HEK293 (cell line): ENCODE measurements at regions not wholly inside any gene's neighbourhood (a gene's known extent, or its start where the extent isn't known, plus 50 kb on each side); places are given as distances from the start of the nearest gene placed in this dataset.

Source experiments
- KLF9 ChIP-seq: fragments of 450-650 bp; formaldehyde crosslinking; IDR thresholded peaks from 2 replicates; pipeline ENCODE4 v1.5.1; 2016; ENCODE audit warnings: missing biosample characterization, missing genetic modification characterization, low read depth
- MYNN ChIP-seq: fragments of 450-650 bp; formaldehyde crosslinking; IDR thresholded peaks from 2 replicates; pipeline ENCODE4 v1.5.1; 2016; ENCODE audit warnings: missing biosample characterization, missing genetic modification characterization, borderline replicate concordance
- SCRT1 ChIP-seq: fragments of 450-650 bp; formaldehyde crosslinking; IDR thresholded peaks from 2 replicates; pipeline ENCODE4 v1.5.1; 2016; ENCODE audit warnings: missing biosample characterization, missing genetic modification characterization, borderline replicate concordance
- ZNF10 ChIP-seq: fragments of 450-650 bp; formaldehyde crosslinking; IDR thresholded peaks from 2 replicates; pipeline ENCODE4 v1.5.1; 2017; ENCODE audit warnings: missing biosample characterization, missing genetic modification characterization
- ZNF121 ChIP-seq: fragments of 450-650 bp; formaldehyde crosslinking; IDR thresholded peaks from 2 replicates; pipeline ENCODE4 v1.5.1; 2016; ENCODE audit warnings: missing biosample characterization, missing genetic modification characterization
- ZNF146 ChIP-seq: fragments of 450-650 bp; formaldehyde crosslinking; IDR thresholded peaks from 2 replicates; pipeline ENCODE4 v1.5.1; 2016; ENCODE audit warnings: missing biosample characterization, missing genetic modification characterization
- ZNF350 ChIP-seq: fragments of 450-650 bp; formaldehyde crosslinking; IDR thresholded peaks from 2 replicates; pipeline ENCODE4 v1.5.0; 2017; ENCODE audit warnings: missing biosample characterization, mild to moderate bottlenecking, missing genetic modification characterization
- ZNF433 ChIP-seq: fragments of 450-650 bp; formaldehyde crosslinking; IDR thresholded peaks from 2 replicates; pipeline ENCODE4 v1.5.1; 2016; ENCODE audit warnings: missing biosample characterization, missing genetic modification characterization, low read depth
- ZNF555 ChIP-seq: fragments of 450-650 bp; formaldehyde crosslinking; conservative IDR thresholded peaks from 2 replicates; pipeline ENCODE4 v1.5.1; 2017; ENCODE audit warnings: missing biosample characterization, mild to moderate bottlenecking, missing genetic modification characterization, inconsistent platforms
- TF ChIP-seq, protein P1 (sequence below): fragments of 450-650 bp; formaldehyde crosslinking; IDR thresholded peaks from 2 replicates; pipeline ENCODE4 v1.5.1; 2016; ENCODE audit warnings: missing biosample characterization, missing genetic modification characterization
- TF ChIP-seq, protein P2 (sequence below): fragments of 450-650 bp; formaldehyde crosslinking; IDR thresholded peaks from 2 replicates; pipeline ENCODE4 v1.5.1; 2016; ENCODE audit warnings: missing biosample characterization, missing genetic modification characterization
- TF ChIP-seq, protein P3 (sequence below): fragments of 450-650 bp; formaldehyde crosslinking; IDR thresholded peaks from 2 replicates; pipeline ENCODE4 v1.5.1; 2016; ENCODE audit warnings: missing biosample characterization, missing genetic modification characterization

DNA sequence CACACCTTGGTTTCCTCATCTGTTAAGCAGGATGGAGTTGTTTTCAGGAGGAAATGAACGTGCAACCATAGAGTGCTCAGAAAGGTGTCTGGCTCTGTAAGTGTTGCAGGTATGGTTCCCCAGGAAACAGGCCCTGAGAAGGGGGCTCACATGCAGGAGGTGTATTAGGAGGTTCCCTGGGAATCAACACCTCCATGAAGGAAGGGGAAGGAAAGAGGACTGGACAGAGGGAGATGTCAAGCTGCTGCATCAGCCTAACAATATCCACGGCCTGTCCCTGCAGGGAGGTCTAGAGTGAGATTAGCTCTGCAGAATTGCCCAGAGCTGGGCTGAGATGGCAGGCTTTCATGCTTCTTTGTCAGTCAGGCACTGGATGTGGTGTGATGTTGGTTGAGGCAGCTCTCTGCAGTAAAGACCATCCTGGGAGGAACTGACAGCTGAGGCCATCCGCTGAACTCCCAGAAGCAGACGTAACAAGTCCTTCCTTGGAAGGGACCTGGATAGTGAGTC is 373.3 kb downstream of the ZNF536 start:
- TF ChIP-seq ZNF350 (tag by site-specific recombination) (no peak), ZNF10 (no peak), KLF9 (no peak), MYNN (no peak), SCRT1 (tag by site-specific recombination) (no peak), ZNF433 (tag by site-specific recombination) (no peak), ZNF146 (no peak), ZNF555 (no peak), ZNF121 (tag by site-specific recombination) (no peak)
- TF ChIP-seq, protein P1, sequence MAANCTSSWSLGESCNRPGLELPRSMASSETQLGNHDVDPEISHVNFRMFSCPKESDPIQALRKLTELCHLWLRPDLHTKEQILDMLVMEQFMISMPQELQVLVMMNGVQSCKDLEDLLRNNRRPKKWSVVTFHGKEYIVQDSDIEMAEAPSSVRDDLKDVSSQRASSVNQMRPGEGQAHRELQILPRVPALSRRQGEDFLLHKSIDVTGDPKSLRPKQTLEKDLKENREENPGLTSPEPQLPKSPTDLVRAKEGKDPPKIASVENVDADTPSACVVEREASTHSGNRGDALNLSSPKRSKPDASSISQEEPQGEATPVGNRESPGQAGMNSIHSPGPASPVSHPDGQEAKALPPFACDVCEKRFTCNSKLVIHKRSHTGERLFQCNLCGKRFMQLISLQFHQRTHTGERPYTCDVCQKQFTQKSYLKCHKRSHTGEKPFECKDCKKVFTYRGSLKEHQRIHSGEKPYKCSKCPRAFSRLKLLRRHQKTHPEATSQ (tag by site-specific recombination), result no peak
- TF ChIP-seq, protein P2, sequence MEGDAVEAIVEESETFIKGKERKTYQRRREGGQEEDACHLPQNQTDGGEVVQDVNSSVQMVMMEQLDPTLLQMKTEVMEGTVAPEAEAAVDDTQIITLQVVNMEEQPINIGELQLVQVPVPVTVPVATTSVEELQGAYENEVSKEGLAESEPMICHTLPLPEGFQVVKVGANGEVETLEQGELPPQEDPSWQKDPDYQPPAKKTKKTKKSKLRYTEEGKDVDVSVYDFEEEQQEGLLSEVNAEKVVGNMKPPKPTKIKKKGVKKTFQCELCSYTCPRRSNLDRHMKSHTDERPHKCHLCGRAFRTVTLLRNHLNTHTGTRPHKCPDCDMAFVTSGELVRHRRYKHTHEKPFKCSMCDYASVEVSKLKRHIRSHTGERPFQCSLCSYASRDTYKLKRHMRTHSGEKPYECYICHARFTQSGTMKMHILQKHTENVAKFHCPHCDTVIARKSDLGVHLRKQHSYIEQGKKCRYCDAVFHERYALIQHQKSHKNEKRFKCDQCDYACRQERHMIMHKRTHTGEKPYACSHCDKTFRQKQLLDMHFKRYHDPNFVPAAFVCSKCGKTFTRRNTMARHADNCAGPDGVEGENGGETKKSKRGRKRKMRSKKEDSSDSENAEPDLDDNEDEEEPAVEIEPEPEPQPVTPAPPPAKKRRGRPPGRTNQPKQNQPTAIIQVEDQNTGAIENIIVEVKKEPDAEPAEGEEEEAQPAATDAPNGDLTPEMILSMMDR (tag by site-specific recombination), result no peak
- TF ChIP-seq, protein P3, sequence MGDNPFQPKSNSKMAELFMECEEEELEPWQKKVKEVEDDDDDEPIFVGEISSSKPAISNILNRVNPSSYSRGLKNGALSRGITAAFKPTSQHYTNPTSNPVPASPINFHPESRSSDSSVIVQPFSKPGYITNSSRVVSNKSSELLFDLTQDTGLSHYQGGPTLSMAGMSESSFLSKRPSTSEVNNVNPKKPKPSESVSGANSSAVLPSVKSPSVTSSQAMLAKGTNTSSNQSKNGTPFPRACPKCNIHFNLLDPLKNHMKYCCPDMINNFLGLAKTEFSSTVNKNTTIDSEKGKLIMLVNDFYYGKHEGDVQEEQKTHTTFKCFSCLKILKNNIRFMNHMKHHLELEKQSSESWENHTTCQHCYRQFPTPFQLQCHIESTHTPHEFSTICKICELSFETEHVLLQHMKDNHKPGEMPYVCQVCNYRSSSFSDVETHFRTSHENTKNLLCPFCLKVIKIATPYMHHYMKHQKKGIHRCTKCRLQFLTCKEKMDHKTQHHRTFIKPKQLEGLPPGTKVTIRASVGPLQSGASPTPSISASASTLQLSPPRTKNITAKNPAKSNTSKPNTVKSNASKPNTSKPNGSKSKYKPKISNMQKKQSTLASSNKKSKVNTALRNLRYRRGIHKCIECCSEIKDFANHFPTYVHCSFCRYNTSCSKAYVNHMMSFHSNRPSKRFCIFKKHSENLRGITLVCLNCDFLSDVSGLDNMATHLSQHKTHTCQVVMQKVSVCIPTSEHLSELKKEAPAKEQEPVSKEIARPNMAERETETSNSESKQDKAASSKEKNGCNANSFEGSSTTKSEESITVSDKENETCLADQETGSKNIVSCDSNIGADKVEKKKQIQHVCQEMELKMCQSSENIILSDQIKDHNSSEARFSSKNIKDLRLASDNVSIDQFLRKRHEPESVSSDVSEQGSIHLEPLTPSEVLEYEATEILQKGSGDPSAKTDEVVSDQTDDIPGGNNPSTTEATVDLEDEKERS (tag by site-specific recombination), result no peak
